HepG2 (cell line): ENCODE measurements at regions not wholly inside any gene's neighbourhood (a gene's known extent, or its start where the extent isn't known, plus 50 kb on each side); places are given as distances from the start of the nearest gene placed in this dataset.

ENCODE experiments used
- ATAC-seq: fragments of 200-7000 bp; cut with Tn5 transposase; 3 replicates; pipeline ENCODE4 v1.9.1; 2020; ENCODE audit warnings: mild to moderate bottlenecking, moderate library complexity
- BruUV-seq: library from RNA; stranded (reverse); fragments of 400-500 nt; replicated peaks from 2 replicates; lab custom pipeline; 2021; lab: Mats Ljungman, UMichigan
- CTCF ChIA-PET: fragments of 300-600 bp; formaldehyde crosslinking; extraction: SDS; loops from one replicate; lab custom pipeline; 2021; ENCODE audit warnings: low total read pairs, inconsistent platforms, low intra/inter-chr PET ratio; lab: Yijun Ruan, JAX
- POLR2A ChIA-PET: fragments of 350-600 bp; sonication (Branson Sonifier 250); formaldehyde crosslinking; loops from one replicate; lab custom pipeline; 2020; ENCODE audit warnings: antibody characterized with exemption, inconsistent platforms; lab: Yijun Ruan, JAX
- DNase-seq: peaks from one replicate; pipeline ENCODE4 v3.0.0-alpha.2; 2015; ENCODE audit warnings: low spot score
- FAIRE-seq: peaks from 3 replicates; lab custom pipeline; 2011; peaks lifted over from hg19 to GRCh38; lab: Jason Lieb, UNC
- H2AFZ ChIP-seq: one replicate; pipeline ENCODE4 v1.6.1; 2011; ENCODE audit warnings: low read length, inconsistent platforms
- H3K27ac ChIP-seq: fragments of 300-600 bp; 3 replicates; pipeline ENCODE4 v1.8.0; 2011; ENCODE audit warnings: mixed run types, mild to moderate bottlenecking, mixed read lengths, low read length, inconsistent platforms; ENCODE audit not compliant: insufficient read depth; ENCODE audit errors: extremely low read length
- H3K27me3 ChIP-seq, 2 experiments: fragments of 200-600 bp in 1 of 2; 2 replicates in 1 of 2; 3 replicates in 1 of 2; pipeline versions ENCODE4 v1.6.0 to v1.8.0; 2011; ENCODE audit warnings: low read length in 2 of 2, mild to moderate bottlenecking in 2 of 2, moderate library complexity in 2 of 2, inconsistent platforms in 1 of 2; ENCODE audit not compliant: insufficient read depth in 2 of 2, control insufficient read depth in 1 of 2
- H3K36me3 ChIP-seq, 2 experiments: fragments of 200-600 bp in 1 of 2; replicated peaks in 1 of 2; 2 replicates in 1 of 2; 3 replicates in 1 of 2; pipeline versions ENCODE4 v1.5.1 to v1.8.0; 2011; ENCODE audit warnings: low read length in 2 of 2, inconsistent platforms in 1 of 2; ENCODE audit not compliant: insufficient read depth in 2 of 2, control insufficient read depth in 1 of 2
- H3K4me1 ChIP-seq: 2 replicates; pipeline ENCODE4 v1.5.1; 2012; ENCODE audit warnings: low read length, inconsistent platforms; ENCODE audit not compliant: insufficient read depth
- H3K4me2 ChIP-seq: 2 replicates; pipeline ENCODE4 v1.6.0; 2011; ENCODE audit warnings: low read depth, low read length, inconsistent platforms
- H3K4me3 ChIP-seq, 3 experiments: fragments of 200-600 bp in 1 of 3; sonication (generic), shearing (Covaris generic) in 1 of 3; replicated peaks in 1 of 3; 2 replicates each; pipeline ENCODE4 v1.5.1; 2011 to 2016; ENCODE audit warnings: low read length in 3 of 3, inconsistent platforms in 2 of 3, low read depth in 2 of 3, mild to moderate bottlenecking in 2 of 3, control low read depth in 1 of 3, mixed read lengths in 1 of 3; ENCODE audit not compliant: insufficient read depth in 1 of 3
- H3K79me2 ChIP-seq: one replicate; pipeline ENCODE4 v1.6.1; 2011; ENCODE audit warnings: low read length, inconsistent platforms; ENCODE audit not compliant: insufficient read depth
- H3K9ac ChIP-seq: 2 replicates; pipeline ENCODE4 v1.6.0; 2011; ENCODE audit warnings: mild to moderate bottlenecking, low read depth, low read length, inconsistent platforms; ENCODE audit not compliant: insufficient read depth
- H3K9me3 ChIP-seq: 2 replicates; pipeline ENCODE4 v1.5.1; 2012; ENCODE audit warnings: mild to moderate bottlenecking, low read length
- H4K20me1 ChIP-seq: 2 replicates; pipeline ENCODE4 v1.6.0; 2011; ENCODE audit warnings: inconsistent platforms, mild to moderate bottlenecking, low read length, moderate library complexity; ENCODE audit not compliant: insufficient read depth
- ESRRA ChIP-seq: sonication (generic); formaldehyde crosslinking; IDR thresholded peaks from 2 replicates; pipeline ENCODE4 v1.5.1; 2020; ENCODE audit warnings: mild to moderate bottlenecking, low read depth, missing genetic modification reagents
- ISL2 ChIP-seq: sonication (generic); formaldehyde crosslinking; IDR thresholded peaks from 2 replicates; pipeline ENCODE4 v1.5.0; 2020; ENCODE audit warnings: missing genetic modification reagents
- MIER3 ChIP-seq: IDR thresholded peaks from 2 replicates; pipeline ENCODE4 v1.6.1; 2016; ENCODE audit warnings: missing compliant biosample characterization, borderline replicate concordance
- MTF2 ChIP-seq: sonication (generic); formaldehyde crosslinking; IDR thresholded peaks from 2 replicates; pipeline ENCODE4 v1.5.0; 2020; ENCODE audit warnings: missing genetic modification reagents, borderline replicate concordance
- MYC ChIP-seq: sonication (generic); formaldehyde crosslinking; IDR thresholded peaks from 2 replicates; pipeline ENCODE4 v1.9.0; 2021; ENCODE audit warnings: missing genetic modification reagents, borderline replicate concordance
- POGZ ChIP-seq: sonication (generic); formaldehyde crosslinking; IDR thresholded peaks from 2 replicates; pipeline ENCODE4 v1.4.0; 2020; ENCODE audit warnings: mild to moderate bottlenecking, missing genetic modification reagents
- ZNF296 ChIP-seq: sonication (generic); formaldehyde crosslinking; conservative IDR thresholded peaks from 2 replicates; pipeline ENCODE4 v1.5.0; 2020; ENCODE audit warnings: mild to moderate bottlenecking, missing genetic modification reagents
- ZNF564 ChIP-seq: sonication (generic); formaldehyde crosslinking; IDR thresholded peaks from 2 replicates; pipeline ENCODE4 v1.8.1; 2023; ENCODE audit warnings: mild to moderate bottlenecking, missing genetic modification reagents
- ZNF639 ChIP-seq: conservative IDR thresholded peaks from 2 replicates; pipeline ENCODE4 v1.6.1; 2018; ENCODE audit warnings: missing genetic modification reagents
- ZNF644 ChIP-seq: IDR thresholded peaks from 2 replicates; pipeline ENCODE4 v1.6.1; 2016; ENCODE audit warnings: low read depth
- ZNF788 ChIP-seq: sonication (generic); formaldehyde crosslinking; IDR thresholded peaks from 2 replicates; pipeline ENCODE4 v1.5.0; 2020; ENCODE audit warnings: mild to moderate bottlenecking, missing genetic modification reagents, borderline replicate concordance
- WGBS: methylation state at CpG from one replicate; pipeline ENCODE4 v1.1.6; 2017; ENCODE audit warnings: low lambda C conversion rate; 5-methylcytosine and 5-hydroxymethylcytosine counted together
- in situ Hi-C: cut with HindIII; loops from 2 replicates; pipeline ENCODE4 v1.10.0; 2017; ENCODE audit warnings: low pct_unique_long_range_greater_than_20kb; ENCODE audit not compliant: extremely low pct_ligation_motif_present
- intact Hi-C: fragments of 100-400 bp; cut with micrococcal nuclease; formaldehyde crosslinking; loops from one replicate; pipeline ENCODE4 v1.10.0; 2022; ENCODE audit not compliant: unreplicated experiment
- TF ChIP-seq, protein P1 (sequence below): sonication (generic); formaldehyde crosslinking; IDR thresholded peaks from 2 replicates; pipeline ENCODE4 v1.5.0; 2020; ENCODE audit warnings: mild to moderate bottlenecking, missing genetic modification reagents, borderline replicate concordance
- TF ChIP-seq, protein P2 (sequence below): sonication (generic); formaldehyde crosslinking; IDR thresholded peaks from 2 replicates; pipeline ENCODE4 v1.4.0; 2020; ENCODE audit warnings: missing genetic modification reagents
- TF ChIP-seq, protein P3 (sequence below): sonication (generic); formaldehyde crosslinking; IDR thresholded peaks from 2 replicates; pipeline ENCODE4 v1.4.0; 2020; ENCODE audit warnings: missing genetic modification reagents; ENCODE audit errors: not compliant biosample characterization

GRCh38 chr3:182710557-182711157 lies 82.6 kb upstream of the ATP11B start (continued):
- TF ChIP-seq MTF2 (CRISPR knock-in tag) = no peak

GRCh38 chr3:182711261-182711683 lies 82.0 kb upstream of the ATP11B start:
- FAIRE-seq (peak; percentile 60), DNase-seq (peak; percentile 59), ATAC-seq (peak; percentile 70)
- CTCF ChIA-PET = no interaction called here
- Histone ChIP-seq H3K4me3 (peak overlapping the region in 2 of 3 experiments; percentile 2 to 4; a peak in 1 of 6 replicates), H2AFZ (no peak overlapping the region), H4K20me1 (no peaks in the 10 kb centered on the region), H3K9ac (no peak overlapping the region), H3K27me3 (no peaks in the 10 kb centered on the region), H3K79me2 (no peaks in the 10 kb centered on the region), H3K27ac (peak overlapping the region; percentile 2), H3K4me2 (peak overlapping the region; percentile 50), H3K4me1 (peaks cover 32% of the 10 kb centered on the region), H3K9me3 (no peaks in the 10 kb centered on the region), H3K36me3 (no peaks in the 10 kb centered on the region)
- BruUV-seq = no TSS peak
- in situ Hi-C loops (loop anchor here (10.0 kb wide), 1 partner anchor 124 kb away; no protein-coding TSS in a partner anchor), intact Hi-C loops (loop anchor here (10.0 kb wide), 4 partner anchors 84 to 674 kb away; partner anchors contain the start of gene ATP11B)
- POLR2A ChIA-PET = no interaction called here
- WGBS = 5% methylated on average over 3 of the region's 3 CpGs
- TF ChIP-seq ZNF296 (CRISPR knock-in tag) (no peak), ZNF788 (no peak), MYC (CRISPR knock-in tag) (no peak), ZNF644 (CRISPR knock-in tag) (0 out of 2 replicates have a peak, but pooled peaks have one; percentile 43), ZNF639 (no peak), POGZ (peak; percentile 35; the same call in 1 of the 2 replicates), ZNF564 (CRISPR knock-in tag) (no peak), ESRRA (CRISPR knock-in tag) (peak; percentile 89), MIER3 (CRISPR knock-in tag) (0 out of 2 replicates have a peak, but pooled peaks have one; percentile 36), ISL2 (CRISPR knock-in tag) (peak; percentile 47; the same call in 1 of the 2 replicates)
- TF ChIP-seq, protein P1, sequence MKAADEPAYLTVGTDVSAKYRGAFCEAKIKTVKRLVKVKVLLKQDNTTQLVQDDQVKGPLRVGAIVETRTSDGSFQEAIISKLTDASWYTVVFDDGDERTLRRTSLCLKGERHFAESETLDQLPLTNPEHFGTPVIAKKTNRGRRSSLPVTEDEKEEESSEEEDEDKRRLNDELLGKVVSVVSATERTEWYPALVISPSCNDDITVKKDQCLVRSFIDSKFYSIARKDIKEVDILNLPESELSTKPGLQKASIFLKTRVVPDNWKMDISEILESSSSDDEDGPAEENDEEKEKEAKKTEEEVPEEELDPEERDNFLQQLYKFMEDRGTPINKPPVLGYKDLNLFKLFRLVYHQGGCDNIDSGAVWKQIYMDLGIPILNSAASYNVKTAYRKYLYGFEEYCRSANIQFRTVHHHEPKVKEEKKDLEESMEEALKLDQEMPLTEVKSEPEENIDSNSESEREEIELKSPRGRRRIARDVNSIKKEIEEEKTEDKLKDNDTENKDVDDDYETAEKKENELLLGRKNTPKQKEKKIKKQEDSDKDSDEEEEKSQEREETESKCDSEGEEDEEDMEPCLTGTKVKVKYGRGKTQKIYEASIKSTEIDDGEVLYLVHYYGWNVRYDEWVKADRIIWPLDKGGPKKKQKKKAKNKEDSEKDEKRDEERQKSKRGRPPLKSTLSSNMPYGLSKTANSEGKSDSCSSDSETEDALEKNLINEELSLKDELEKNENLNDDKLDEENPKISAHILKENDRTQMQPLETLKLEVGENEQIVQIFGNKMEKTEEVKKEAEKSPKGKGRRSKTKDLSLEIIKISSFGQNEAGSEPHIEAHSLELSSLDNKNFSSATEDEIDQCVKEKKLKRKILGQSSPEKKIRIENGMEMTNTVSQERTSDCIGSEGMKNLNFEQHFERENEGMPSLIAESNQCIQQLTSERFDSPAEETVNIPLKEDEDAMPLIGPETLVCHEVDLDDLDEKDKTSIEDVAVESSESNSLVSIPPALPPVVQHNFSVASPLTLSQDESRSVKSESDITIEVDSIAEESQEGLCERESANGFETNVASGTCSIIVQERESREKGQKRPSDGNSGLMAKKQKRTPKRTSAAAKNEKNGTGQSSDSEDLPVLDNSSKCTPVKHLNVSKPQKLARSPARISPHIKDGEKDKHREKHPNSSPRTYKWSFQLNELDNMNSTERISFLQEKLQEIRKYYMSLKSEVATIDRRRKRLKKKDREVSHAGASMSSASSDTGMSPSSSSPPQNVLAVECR (CRISPR knock-in tag) = no peak
- TF ChIP-seq, protein P2, sequence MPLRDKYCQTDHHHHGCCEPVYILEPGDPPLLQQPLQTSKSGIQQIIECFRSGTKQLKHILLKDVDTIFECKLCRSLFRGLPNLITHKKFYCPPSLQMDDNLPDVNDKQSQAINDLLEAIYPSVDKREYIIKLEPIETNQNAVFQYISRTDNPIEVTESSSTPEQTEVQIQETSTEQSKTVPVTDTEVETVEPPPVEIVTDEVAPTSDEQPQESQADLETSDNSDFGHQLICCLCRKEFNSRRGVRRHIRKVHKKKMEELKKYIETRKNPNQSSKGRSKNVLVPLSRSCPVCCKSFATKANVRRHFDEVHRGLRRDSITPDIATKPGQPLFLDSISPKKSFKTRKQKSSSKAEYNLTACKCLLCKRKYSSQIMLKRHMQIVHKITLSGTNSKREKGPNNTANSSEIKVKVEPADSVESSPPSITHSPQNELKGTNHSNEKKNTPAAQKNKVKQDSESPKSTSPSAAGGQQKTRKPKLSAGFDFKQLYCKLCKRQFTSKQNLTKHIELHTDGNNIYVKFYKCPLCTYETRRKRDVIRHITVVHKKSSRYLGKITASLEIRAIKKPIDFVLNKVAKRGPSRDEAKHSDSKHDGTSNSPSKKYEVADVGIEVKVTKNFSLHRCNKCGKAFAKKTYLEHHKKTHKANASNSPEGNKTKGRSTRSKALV (CRISPR knock-in tag) = 0 out of 2 replicates have a peak, but pooled peaks have one; percentile 9
- TF ChIP-seq, protein P3, sequence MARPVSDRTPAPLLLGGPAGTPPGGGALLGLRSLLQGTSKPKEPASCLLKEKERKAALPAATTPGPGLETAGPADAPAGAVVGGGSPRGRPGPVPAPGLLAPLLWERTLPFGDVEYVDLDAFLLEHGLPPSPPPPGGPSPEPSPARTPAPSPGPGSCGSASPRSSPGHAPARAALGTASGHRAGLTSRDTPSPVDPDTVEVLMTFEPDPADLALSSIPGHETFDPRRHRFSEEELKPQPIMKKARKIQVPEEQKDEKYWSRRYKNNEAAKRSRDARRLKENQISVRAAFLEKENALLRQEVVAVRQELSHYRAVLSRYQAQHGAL (CRISPR knock-in tag) = no peak
